22Rv1 (cell line): ENCODE measurements at regions not wholly inside any gene's neighbourhood (a gene's known extent, or its start where the extent isn't known, plus 50 kb on each side); places are given as distances from the start of the nearest gene placed in this dataset.

Source experiments
- CTCF ChIP-seq: fragments of 450-650 bp; IDR thresholded peaks from 2 replicates; pipeline ENCODE4 v1.5.1; 2017; ENCODE audit warnings: mild to moderate bottlenecking
- ZFX ChIP-seq: fragments of 450-650 bp; IDR thresholded peaks from 2 replicates; pipeline ENCODE4 v1.6.1; 2017; ENCODE audit warnings: antibody characterized with exemption, borderline replicate concordance

GRCh38 chr10:4506095-4506494 is 319.9 kb upstream of the AKR1E2 start:
- no peak for TF ChIP-seq CTCF
- TF ChIP-seq ZFX = no peak
